Suprapubic skin (tissue), 3 donors: ENCODE measurements at regions not wholly inside any gene's neighbourhood (a gene's known extent, or its start where the extent isn't known, plus 50 kb on each side); places are given as distances from the start of the nearest gene placed in this dataset.

Experiments
- CTCF ChIP-seq, 2 donors: fragments of 200-600 bp in 1 of 2; fragments of 450-650 bp in 1 of 2; sonication (generic) in 1 of 2; IDR thresholded peaks; one replicate each; pipeline ENCODE4 v1.5.1; 2016 to 2019; ENCODE audit warnings: antibody characterized with exemption in 2 of 2, mild to moderate bottlenecking in 1 of 2, moderate library complexity in 1 of 2
- POLR2A ChIP-seq, 2 donors: fragments of 450-650 bp; IDR thresholded peaks; one replicate each; pipeline ENCODE4 v1.6.1; 2017; ENCODE audit warnings: antibody characterized with exemption in 2 of 2, mild to moderate bottlenecking in 2 of 2, moderate library complexity in 2 of 2

GRCh38 chr11:86888164-86889000, 66.8 kb downstream of the FZD4 start:
- TF ChIP-seq POLR2A (IDR thresholded peaks at IDR 0.05): no peak
- no peak for TF ChIP-seq CTCF (IDR thresholded peaks at IDR 0.05)
